ENCODE measurements at regions not wholly inside any gene's neighbourhood (a gene's known extent, or its start where the extent isn't known, plus 50 kb on each side); places are given as distances from the start of the nearest gene placed in this dataset.

DNA sequence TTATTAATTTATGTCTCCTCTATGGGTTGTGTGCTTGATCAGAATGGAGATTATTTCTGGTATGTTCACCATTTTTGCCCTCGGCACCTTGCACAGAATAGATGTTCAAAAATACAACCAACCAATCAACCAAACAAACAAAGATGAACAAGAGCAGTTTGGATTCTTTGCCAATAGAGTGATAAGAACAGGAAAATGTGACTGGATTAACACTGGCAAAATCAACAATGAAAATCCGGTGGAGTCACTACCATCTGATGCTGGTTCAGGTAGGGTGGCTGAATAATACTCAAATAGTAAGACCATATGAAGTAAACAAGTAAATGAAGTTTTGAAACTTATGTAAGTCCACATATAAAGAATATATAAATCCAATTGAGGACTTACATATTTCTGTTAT, 685.0 kb upstream of the EPHA5 start:
- no peak overlapping the region for H3K4me3 Mint-ChIP-seq
- H3K4me1 Mint-ChIP-seq (ENCODE audit: low read depth): peaks cover 29% of the 10 kb centered on the region
- TF ChIP-seq, protein P1, sequence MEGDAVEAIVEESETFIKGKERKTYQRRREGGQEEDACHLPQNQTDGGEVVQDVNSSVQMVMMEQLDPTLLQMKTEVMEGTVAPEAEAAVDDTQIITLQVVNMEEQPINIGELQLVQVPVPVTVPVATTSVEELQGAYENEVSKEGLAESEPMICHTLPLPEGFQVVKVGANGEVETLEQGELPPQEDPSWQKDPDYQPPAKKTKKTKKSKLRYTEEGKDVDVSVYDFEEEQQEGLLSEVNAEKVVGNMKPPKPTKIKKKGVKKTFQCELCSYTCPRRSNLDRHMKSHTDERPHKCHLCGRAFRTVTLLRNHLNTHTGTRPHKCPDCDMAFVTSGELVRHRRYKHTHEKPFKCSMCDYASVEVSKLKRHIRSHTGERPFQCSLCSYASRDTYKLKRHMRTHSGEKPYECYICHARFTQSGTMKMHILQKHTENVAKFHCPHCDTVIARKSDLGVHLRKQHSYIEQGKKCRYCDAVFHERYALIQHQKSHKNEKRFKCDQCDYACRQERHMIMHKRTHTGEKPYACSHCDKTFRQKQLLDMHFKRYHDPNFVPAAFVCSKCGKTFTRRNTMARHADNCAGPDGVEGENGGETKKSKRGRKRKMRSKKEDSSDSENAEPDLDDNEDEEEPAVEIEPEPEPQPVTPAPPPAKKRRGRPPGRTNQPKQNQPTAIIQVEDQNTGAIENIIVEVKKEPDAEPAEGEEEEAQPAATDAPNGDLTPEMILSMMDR (IDR thresholded peaks at IDR 0.05): no peak
- H3K27ac Mint-ChIP-seq: no peak overlapping the region
- no peak for DNase-seq
- peaks cover 7% of the 10 kb centered on the region; the same call in 1 of the 2 replicates for H3K9me3 Mint-ChIP-seq
- H3K27me3 Mint-ChIP-seq (ENCODE audit: insufficient read depth): no peaks in the 10 kb centered on the region
- no peaks in the 10 kb centered on the region for H3K36me3 Mint-ChIP-seq (ENCODE audit: low read depth)

DNA sequence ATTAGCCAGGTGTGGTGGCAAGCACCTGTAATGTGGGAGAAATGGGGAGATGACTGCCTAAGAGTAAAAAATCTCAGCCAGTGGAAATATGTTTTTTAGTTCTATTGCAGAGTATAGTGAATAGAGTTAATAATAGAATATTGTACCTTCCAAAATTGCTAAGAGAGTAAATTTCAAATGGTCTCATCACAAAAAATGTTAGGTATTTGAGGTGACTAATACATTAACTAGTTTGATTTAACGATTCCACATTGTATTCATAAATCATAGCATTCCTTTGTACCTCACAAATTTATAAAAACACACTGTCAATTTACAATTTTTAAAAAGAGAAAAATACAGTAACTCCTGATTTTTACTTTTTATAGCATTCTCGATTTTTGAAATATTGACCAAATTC, 681.5 kb upstream of the EPHA5 start:
- no peak for DNase-seq
- TF ChIP-seq, protein P1 (IDR thresholded peaks at IDR 0.05): no peak

DNA sequence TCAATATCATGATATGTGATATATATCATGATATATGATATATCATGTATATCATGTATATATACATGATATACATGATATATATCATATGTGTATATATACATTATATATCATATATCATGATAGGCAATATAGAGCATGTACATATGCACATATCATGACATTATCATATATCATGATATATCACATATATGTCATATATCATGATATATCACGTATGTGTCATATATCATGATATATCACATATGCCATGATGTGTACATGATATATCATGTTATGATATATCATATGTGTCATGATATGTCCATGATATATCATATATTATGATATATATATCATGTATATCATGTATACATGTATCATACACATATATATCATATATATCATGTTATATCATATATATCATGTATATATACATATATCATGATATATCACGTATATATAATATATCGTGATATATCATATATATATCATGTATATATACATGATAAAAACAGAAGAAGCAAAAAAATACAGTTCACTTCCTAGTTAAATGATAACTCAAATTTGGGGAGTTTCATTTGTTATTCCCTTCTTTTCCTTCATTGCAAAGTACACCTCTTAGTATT, 670.1 kb upstream of the EPHA5 start:
- Mint-ChIP-seq H3K4me1 (ENCODE audit: low read depth) (no peaks in the 10 kb centered on the region), H3K4me3 (no peak overlapping the region), H3K9me3 (peaks cover 4% of the 10 kb centered on the region; the same call in 1 of the 2 replicates), H3K27me3 (ENCODE audit: insufficient read depth) (no peaks in the 10 kb centered on the region; the same call in 1 of the 2 replicates), H3K36me3 (ENCODE audit: low read depth) (no peaks in the 10 kb centered on the region), H3K27ac (no peak overlapping the region)
- DNase-seq: no peak
- TF ChIP-seq, protein P1 (IDR thresholded peaks at IDR 0.05): no peak

More for the DNA sequence above, 681.5 kb upstream of the EPHA5 start:
- Mint-ChIP-seq H3K4me1 (ENCODE audit: low read depth) (peaks cover 19% of the 10 kb centered on the region), H3K36me3 (ENCODE audit: low read depth) (no peaks in the 10 kb centered on the region), H3K9me3 (peaks cover 7% of the 10 kb centered on the region), H3K27ac (no peak overlapping the region), H3K27me3 (ENCODE audit: insufficient read depth) (no peaks in the 10 kb centered on the region), H3K4me3 (no peak overlapping the region)

DNA sequence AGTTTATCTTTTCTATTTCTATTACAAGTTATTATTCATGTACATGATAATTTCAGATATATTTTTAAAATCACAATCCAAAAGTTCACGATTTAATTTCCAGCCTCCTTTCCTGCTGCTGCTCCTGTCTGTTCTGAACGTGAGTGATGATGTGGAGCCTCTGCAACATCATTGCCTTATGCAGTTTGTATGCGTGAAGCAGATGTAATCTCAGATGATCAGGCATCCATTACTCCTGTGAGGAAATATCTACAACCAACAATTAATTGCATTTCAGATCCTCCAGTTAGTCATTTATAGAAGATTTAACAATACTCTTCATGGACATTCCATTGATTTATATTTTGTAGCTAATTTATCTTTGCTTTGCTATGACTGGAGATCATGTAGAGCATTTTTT, 668.7 kb upstream of the EPHA5 start:
- TF ChIP-seq, protein P1 (IDR thresholded peaks at IDR 0.05): no peak
- no peak overlapping the region for H3K4me3 Mint-ChIP-seq
- H3K36me3 Mint-ChIP-seq (ENCODE audit: low read depth): no peaks in the 10 kb centered on the region
- H3K4me1 Mint-ChIP-seq (ENCODE audit: low read depth): no peaks in the 10 kb centered on the region
- no peaks in the 10 kb centered on the region; the same call in 1 of the 2 replicates for H3K27me3 Mint-ChIP-seq (ENCODE audit: insufficient read depth)
- DNase-seq: no peak
- H3K9me3 Mint-ChIP-seq: no peaks in the 10 kb centered on the region
- no peak overlapping the region for H3K27ac Mint-ChIP-seq

DNA sequence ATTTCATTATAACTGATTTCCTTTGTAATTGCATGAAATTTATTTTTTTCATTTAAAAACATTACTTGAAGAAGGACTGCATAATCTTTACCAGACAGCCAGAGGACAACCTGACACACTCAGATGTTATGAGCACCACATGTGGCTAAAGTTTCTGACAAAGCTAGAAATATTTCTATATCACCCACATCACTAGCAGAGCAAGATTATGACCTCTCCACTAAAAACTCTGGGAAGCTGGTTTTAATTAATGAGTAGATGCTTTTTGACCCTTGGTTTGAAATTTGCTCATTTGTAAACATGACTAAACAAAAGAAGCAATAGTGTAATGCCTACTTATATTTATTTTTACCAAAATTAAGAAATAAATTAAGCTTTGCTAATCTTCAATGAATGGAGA, 661.5 kb upstream of the EPHA5 start:
- H3K27ac Mint-ChIP-seq: no peak overlapping the region
- no peaks in the 10 kb centered on the region; the same call in 1 of the 2 replicates for H3K9me3 Mint-ChIP-seq
- peaks cover 16% of the 10 kb centered on the region; the same call in 1 of the 2 replicates for H3K4me1 Mint-ChIP-seq (ENCODE audit: low read depth)
- TF ChIP-seq, protein P1 (IDR thresholded peaks at IDR 0.05): no peak
- H3K36me3 Mint-ChIP-seq (ENCODE audit: low read depth): no peaks in the 10 kb centered on the region
- no peak for DNase-seq
- no peaks in the 10 kb centered on the region for H3K27me3 Mint-ChIP-seq (ENCODE audit: insufficient read depth)
- no peak overlapping the region for H3K4me3 Mint-ChIP-seq
